NCI-H1930 (cell line): ENCODE measurements at regions not wholly inside any gene's neighbourhood (a gene's known extent, or its start where the extent isn't known, plus 50 kb on each side); places are given as distances from the start of the nearest gene placed in this dataset.

ENCODE experiments used
- DNase-seq, 2 experiments: peaks; one replicate each; lab custom pipeline; 2025; lab: John Stamatoyannopoulos, UW

GRCh38 chr6:170114187-170114945, 176.5 kb downstream of the DLL1 start:
- DNase-seq, result no peak

DNA sequence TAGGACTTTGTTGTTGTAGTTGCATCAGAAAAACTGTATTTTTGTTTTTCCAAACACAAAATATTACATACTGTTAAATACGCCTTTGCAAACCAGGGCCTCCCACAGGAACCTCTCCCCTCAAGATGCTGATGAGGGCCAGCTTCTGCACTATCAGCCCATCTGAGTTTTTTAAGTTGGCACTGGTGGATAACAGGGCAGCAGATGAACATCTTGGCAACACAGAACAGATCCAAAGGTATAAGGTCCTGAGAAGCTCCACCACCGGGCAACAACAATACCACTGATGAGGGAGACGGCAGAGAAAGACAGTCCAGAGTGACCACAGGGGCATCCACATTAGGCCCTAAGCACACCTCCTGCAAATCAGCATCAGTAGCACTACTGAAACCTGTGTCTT, 177.7 kb downstream of the DLL1 start:
- no peak for DNase-seq

- no peak for DNase-seq
Observed at GRCh38 chr6:170112583-170112860, 178.4 kb downstream of the DLL1 start.

GRCh38 chr6:170111816-170112582, 178.9 kb downstream of the DLL1 start:
- DNase-seq, result no peak

DNA sequence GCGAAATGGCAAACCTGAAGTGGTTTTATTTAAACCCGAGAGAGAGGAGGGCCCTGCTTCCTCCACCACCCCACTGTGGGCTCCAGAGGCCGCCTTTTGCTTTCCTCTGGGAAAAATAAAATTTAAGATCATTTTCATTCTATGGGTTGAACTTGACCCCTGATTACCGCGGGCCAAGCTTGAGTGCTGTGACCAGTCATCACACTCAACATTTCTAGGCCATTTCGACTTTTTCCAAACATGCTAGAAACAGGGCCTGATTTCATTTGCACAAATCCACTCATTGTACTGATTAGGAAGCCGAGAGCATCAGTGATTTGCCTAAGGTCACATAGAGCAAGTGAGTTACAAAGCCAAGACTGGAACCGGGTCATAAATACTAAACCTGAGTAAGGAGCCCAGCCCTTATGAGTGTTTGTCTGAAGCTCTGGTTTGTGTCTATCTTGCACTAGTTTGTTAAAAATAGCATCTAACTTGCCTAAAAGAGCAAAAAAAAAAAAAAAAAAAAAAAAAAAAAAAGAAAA, 179.7 kb downstream of the DLL1 start:
- DNase-seq, result no peak

GRCh38 chr6:170110201-170111140, 180.4 kb downstream of the DLL1 start:
- DNase-seq, result no peak

GRCh38 chr6:170108890-170109587, 181.8 kb downstream of the DLL1 start:
- no peak for DNase-seq

- DNase-seq, result no peak
Observed at GRCh38 chr6:170108456-170108855, 182.4 kb downstream of the DLL1 start.

DNA sequence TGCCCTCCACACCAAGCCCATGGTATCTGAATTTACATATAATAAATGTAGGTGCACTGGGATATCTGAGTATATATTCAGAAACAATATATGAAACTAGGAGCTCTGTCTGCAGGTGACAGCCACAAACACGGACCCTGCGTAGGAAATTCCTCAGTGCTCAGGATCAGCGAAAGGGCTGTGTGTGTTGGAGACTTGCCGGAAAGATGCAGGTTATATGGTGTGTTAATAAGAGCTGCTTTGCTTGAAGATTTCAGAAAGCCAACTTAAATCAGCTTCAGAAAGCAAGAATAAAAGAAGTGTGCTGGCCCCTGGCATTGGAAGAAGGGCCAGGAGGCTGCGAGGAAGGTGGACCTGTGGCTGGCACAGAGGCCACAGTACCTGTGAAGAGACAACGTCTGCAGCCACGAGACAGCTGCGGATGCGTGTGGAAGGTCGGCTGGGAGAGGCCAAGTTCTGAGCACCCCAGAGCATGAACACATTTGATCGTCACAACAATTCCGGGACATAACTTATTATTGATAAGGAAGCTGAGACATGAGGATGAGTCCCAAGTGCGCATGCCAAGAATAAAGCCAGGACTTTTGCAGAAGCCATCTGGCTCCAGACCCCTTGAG, 183.2 kb downstream of the DLL1 start:
- DNase-seq, result no peak

DNA sequence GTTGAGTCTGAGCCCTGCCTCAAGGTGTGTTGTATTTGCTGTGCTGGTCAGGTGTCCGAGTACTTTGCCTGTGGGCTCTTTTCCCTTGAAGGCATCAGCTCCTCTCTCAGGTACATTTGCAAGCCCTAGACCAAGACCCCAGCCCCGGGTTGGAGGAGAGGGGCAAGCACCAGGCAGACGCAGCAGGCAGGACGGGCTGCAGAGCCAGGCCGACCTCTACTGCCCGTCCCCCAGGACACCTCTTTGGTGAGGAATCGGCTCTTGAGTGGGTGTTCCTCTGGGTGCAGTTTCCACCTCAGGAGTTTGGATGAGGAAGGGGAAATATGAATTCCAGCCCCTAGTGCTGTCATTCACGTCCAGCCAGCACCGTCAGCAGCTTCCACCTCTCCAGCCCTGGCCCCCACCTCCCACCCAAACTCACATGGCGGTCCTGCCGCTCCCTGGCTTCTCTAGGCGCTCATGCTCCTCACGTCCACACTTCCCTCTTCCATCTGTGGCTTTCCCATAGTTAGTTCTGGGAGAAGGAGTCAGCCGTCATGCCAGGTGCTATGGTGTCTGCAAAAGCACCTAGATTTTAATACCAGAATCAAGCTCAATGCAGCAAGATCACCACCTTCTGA, 183.9 kb downstream of the DLL1 start:
- no peak for DNase-seq

GRCh38 chr6:170102582-170103481, 188.0 kb downstream of the DLL1 start:
- no peak for DNase-seq

GRCh38 chr6:170102038-170102437, 188.8 kb downstream of the DLL1 start:
- no peak for DNase-seq

- DNase-seq, result no peak
Observed at GRCh38 chr6:170101281-170102035, 189.4 kb downstream of the DLL1 start.

DNA sequence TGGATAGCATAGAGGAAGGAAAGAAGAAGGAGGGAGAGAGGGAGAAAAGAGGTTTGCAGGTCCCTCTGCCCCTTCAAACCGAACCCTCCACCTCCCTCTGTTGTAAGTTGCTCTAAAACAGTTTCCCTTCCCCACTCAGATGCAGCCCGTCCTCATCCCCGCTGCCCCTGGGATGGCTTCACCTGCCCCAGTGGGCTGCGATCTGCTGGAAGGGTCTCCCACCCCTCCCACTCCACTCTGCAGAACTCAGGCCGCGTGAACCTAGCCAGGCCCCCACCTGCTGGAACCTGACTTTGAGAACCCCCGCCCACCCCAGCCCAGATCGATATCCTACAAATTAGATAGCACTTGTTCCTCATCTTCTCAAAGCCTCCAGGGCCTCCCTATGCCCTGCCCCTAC, 190.8 kb downstream of the DLL1 start:
- no peak for DNase-seq

DNA sequence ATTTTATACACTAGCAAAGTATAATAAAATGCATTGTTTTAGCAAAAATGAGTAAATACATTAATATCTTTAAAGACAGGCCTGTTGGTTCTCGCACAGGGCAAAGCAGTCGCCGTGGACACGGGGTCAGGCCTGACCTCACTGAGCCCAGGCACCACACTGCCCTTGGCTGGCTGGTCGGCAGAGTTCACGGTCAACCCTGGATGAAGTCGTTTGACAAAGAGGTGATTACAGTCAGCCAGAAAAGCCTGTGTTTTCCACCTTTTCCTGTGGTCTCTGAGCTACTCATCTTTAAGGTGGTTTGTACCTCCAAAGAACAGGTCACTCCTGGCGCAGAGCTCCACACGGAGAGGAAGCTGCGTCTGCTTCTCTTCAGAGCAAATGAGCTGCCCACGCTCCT, 191.5 kb downstream of the DLL1 start:
- DNase-seq, result no peak

DNA sequence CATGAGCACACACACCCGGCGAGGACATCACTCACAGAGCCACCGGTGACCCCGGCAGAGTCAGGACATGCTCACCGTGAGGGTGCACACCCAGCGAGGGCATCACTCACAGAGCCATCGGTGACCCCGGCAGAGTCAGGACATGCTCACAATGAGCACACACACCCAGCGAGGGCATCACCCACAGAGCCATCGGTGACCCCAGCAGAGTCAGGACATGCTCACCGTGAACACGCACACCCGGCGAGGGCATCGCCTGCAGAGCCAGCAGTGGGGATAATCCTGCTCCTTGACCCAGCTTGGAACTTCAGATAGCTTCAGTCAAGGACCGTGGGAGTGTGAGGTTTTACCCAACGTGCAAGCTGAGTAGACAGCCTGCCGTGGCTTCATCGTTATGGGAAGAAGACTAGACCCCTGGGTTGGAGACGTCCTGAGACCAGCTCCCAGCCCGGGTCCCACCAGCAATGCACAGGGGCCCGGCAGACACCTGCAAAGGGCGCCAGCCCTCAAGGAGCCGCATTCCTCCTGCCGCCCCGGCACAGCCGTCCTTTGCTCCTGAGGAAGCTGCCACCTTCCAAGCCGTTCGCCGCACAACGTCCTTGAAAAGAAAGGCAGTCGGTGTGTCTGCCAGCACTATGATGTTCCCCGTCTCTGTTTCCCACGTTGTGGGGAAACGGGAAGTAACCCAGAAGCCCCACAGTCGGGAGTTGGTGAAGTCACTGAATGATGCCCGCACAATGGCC, 192.3 kb downstream of the DLL1 start:
- no peak for DNase-seq

DNA sequence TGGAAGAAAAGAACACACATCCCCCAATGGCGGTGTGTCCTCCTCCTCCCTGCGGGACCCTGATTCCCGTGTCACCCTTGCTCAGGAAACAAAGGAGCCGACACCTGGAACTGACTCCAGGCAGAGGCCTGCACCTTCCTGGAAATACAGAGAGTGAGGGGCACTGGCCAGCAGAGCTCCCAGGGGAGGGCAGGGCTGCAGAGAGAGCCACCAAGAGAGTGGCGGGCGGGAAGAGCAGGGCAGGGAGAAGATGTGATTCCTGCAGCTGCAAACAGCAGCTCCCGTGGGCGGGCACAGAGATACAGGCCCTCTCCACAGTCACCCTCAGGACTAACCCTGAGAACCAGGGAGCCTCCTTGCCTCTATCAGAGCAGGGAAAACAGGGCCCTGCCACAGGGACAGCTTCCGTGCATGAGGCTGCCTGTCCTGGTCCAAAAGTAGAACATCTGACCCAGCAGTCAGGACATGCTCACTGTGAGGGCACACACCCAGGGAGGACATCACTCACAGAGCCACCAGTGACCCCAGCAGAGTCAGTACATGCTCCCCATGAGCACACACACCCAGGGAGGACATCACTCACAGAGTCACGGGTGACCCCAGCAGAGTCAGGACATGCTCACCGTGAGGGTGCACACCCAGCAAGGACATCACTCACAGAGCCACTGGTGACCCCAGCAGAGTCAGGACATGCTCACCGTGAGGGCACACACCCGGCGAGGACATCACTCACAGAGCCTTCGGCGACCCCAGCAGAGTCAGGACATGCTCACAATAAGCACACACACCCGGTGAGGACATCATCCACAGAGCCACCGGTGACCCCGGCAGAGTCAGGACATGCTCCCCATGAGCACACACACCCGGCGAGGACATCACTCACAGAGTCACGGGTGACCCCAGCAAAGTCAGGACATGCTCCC, 193.1 kb downstream of the DLL1 start:
- no peak for DNase-seq
